HG03571 (cell line): ENCODE measurements at regions not wholly inside any gene's neighbourhood (a gene's known extent, or its start where the extent isn't known, plus 50 kb on each side); places are given as distances from the start of the nearest gene placed in this dataset.

ENCODE experiments used
- ATAC-seq: cut with Tn5 transposase; IDR thresholded peaks from one replicate; pipeline ENCODE4 v1.9.1; 2021; ENCODE audit not compliant: unreplicated experiment

DNA sequence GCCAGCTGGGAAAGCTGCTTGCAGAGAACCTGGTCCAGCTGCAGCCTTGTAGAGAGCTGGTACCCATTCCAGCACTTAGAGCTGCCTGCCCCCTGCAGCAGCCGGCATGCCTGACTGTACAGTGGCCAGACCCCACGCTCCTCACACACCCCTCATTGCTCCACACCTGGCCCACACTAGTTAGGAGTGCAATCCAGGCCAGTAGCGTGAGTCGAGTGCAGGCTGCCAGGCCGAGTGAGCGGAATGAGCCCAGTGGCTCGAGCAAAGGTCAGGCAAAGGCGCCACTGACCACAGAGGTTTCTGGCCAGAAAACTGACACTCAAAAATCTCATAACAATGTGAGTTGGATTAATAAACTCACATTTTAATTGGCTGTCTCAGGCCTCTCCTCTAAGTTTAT, 921.7 kb upstream of the KCND2 start:
- ATAC-seq: no peak

GRCh38 chr7:119374436-119374835, 898.5 kb upstream of the KCND2 start:
- ATAC-seq: no peak

DNA sequence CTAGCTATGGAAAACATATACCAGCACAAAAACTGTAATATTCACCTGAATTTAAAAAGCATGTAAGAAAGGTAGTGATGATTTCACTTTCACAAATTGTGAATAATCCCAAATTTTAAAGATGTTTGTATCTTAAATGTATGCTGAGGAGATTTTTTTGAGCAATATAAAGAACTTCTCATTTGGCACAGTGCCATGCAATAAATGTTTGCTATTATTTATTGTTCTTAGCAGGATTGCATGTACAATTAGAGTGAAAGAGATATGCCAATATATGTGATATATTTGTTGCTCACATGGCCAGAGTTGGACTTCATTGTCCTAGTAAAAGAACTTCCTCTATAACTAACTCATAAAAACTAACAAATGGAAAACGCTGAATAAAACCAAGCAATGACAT, 895.1 kb upstream of the KCND2 start:
- ATAC-seq: no peak

GRCh38 chr7:119382726-119383125, 890.2 kb upstream of the KCND2 start:
- ATAC-seq: no peak

- no peak for ATAC-seq
Measured at GRCh38 chr7:119395024-119395423, 878.0 kb upstream of the KCND2 start.

- no peak for ATAC-seq
Measured at GRCh38 chr7:119397156-119397555, 875.8 kb upstream of the KCND2 start.

DNA sequence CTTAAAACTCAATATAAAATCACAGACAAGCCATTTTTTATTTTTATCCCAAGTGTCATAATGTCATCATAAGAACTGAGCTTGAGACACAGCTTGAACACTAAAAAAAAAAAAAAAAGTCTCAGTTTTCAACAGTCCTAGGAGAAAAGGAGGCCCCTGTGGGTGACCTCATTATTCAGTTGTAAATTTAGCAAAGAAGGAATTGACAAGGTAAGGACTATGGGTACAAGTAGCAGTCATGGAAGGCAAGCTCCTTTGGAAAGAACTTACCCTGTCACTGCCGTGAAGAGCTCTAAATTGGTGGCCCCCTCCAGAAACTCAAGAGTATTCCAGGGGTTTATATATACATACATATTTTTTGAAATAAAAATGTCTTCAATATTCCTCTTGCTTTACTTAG, 864.4 kb upstream of the KCND2 start:
- no peak for ATAC-seq

- ATAC-seq: no peak
Measured at GRCh38 chr7:119413314-119413805, 859.6 kb upstream of the KCND2 start.

DNA sequence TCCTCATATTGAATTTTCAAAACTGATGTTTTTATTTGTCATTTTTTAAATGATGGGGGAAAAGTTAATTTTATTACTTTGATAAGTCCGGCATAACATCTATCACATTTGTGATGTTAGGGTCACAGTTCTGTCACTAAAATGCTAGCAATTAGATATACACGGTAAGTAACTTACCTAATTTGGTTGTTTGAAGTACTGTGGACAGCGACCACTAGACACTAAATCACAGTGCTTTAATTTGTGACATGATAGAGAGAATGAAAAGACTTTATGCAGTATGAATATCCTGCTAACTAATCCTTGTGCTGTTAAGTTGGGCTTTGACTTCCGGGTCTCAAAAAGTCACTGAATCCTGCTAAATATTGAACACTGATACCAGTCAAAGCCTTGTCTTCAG, 857.3 kb upstream of the KCND2 start:
- ATAC-seq: no peak

DNA sequence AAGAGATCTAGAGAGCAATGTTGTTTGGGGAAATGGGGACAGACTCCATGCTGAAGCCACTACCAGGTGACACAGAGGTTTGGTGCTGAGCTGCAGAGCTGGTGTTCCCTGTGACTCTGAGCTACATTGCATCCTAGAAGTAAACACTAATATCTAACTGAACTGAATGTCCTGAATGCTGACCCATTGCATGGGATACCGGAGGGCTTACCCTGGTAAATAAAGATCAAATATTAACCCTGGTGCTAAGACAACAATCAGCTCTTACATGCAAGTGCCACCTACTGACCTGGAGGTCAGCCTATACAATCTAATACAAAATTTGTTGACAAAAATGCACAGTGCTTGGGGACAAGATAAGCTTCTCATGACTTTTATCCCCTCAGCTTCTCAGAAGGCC, 851.3 kb upstream of the KCND2 start:
- ATAC-seq: no peak

DNA sequence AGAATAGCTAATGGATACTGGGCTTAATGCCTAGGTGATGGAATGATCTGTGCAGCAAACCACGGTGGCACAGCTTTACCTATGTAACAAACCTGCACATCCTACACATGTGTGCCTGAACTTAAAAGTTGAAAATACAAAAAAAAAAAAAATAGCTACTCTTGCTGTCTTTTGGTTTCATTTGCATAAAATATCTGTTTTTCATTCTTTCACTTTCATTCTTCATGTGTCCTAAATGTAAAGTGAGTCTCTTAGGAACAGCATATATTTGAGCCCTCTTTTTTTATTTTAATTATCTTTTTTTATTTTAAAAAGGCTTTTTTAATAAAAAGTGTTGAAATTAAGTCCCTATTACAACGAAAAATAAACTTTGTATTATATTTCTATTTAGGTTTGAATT, 836.1 kb upstream of the KCND2 start:
- ATAC-seq: no peak

GRCh38 chr7:119438315-119438714, 834.7 kb upstream of the KCND2 start:
- no peak for ATAC-seq

- no peak for ATAC-seq
Measured at GRCh38 chr7:119439192-119439591, 833.8 kb upstream of the KCND2 start.

DNA sequence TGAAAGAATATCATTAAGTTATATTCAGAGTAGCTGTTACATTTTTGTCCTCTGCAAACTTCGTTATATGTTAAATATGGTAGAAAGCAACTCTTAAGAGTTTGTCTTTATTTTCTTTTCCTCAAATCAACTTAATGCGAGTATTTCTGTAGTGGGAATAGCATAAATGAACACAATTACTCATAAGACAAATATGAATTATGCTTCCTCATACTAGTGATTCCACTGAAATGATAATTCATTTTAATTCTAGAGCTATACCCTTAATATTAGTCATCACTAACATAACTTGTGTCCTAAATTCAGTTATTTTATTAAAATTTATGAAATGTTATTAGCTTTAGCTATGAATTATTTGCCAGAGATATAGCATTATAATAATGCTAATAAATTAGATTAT, 820.6 kb upstream of the KCND2 start:
- ATAC-seq: no peak

GRCh38 chr7:119465798-119466305, 807.1 kb upstream of the KCND2 start:
- no peak for ATAC-seq

GRCh38 chr7:119472408-119473038, 800.5 kb upstream of the KCND2 start:
- ATAC-seq: no peak

- peak; percentile 84 for ATAC-seq
Measured at GRCh38 chr7:119482209-119482608, 790.8 kb upstream of the KCND2 start.

DNA sequence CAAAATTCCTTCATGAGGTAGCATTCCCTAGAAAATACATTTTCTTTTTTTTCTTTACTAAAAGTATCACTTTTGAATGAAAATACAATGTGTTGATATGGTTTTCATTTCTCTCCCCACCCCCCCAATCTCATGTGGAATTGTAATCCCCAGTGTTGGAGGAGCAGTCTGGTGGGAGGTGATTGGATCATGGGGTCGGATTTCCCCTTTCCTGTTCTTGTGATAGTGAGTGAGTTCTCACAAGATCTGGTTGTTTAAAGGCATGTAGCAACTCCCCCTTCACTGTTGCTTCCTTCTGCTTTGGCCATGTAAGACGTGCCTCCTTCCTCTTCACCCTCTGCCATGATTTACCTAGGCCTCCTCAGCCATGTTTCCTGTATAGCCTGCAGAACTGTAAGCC, 790.3 kb upstream of the KCND2 start:
- no peak for ATAC-seq

DNA sequence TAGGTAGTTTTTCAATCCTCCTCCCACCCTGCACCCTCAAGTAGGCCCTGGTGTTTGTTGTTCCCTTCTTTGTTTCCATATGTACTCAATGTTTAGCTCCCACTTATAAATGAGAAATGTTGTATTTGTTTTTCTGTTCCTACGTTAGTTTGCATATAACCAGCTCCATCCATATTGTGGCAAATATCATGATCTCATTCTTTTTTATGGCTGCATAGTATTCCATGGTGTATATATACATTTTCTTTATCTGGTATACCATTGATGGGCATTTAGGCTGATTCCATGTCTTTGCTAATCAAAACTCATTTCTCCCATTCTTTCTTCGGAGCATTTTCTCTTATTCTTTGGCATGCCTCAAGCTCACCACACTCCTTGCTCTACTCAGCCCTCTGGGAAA, 789.6 kb upstream of the KCND2 start:
- no peak for ATAC-seq

GRCh38 chr7:119514326-119514725, 758.6 kb upstream of the KCND2 start:
- ATAC-seq: no peak

DNA sequence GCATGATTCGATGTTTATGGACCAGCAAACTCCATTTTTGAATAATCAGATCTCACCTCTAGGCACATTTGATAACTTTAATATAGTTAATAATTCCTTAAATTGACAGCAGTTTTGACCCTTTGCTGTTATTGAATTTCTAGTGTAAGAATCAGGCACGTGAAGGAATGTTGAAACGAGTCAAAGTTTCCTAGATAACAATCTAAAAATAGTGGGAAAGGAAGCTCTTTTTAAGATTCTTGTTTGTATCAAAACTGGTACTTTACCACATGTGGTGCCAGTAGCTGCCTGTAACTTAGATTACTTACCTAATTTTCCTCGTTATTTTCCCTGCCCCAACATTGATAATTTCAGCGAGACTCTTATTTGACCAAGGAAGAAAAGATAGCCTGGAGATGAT, 757.8 kb upstream of the KCND2 start:
- ATAC-seq: no peak

DNA sequence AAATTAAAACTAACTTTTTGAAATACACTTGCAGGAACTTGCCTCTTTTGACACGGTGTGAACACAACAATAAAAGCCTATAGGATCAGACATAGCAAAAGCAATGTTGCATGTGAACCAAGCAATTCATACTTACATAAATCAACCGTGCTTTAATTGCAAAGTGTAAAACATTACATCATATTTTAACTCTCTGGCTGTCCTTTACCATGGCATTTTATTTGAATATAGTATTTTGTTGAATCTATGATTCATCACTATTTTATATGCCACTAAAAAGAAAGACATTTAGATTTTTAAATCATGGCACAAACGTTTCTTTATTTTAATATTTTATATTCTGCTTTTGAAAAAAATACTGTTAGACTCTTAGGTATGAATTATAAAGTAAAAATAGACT, 757.0 kb upstream of the KCND2 start:
- no peak for ATAC-seq

GRCh38 chr7:119522263-119522662, 750.7 kb upstream of the KCND2 start:
- ATAC-seq: no peak
